ENCODE measurements at regions not wholly inside any gene's neighbourhood (a gene's known extent, or its start where the extent isn't known, plus 50 kb on each side); places are given as distances from the start of the nearest gene placed in this dataset.

GRCh38 chr6:120514544-120514943 is 819.7 kb downstream of the TBC1D32 start:
- Histone ChIP-seq H4K20me1 (ENCODE audit: control insufficient read depth, insufficient read depth, insufficient read length) (no peaks in the 10 kb centered on the region), H3K14ac (ENCODE audit: insufficient read depth, low read length) (no peak overlapping the region), H4K8ac (replicated peaks; ENCODE audit: insufficient read length, low read depth, low read length) (no peak overlapping the region), H3K4me1 (ENCODE audit: insufficient read depth, low read length) (no peaks in the 10 kb centered on the region), H2BK12ac (ENCODE audit: insufficient read length, low read depth, low read length) (no peak overlapping the region), H2BK120ac (ENCODE audit: low read depth, low read length, poor library complexity, severe bottlenecking) (no peak overlapping the region), H2AFZ (ENCODE audit: low read length) (no peak overlapping the region), H3K23ac (ENCODE audit: insufficient read length, low read depth, low read length) (no peak overlapping the region), H4K91ac (ENCODE audit: insufficient read length, low read depth, low read length) (no peak overlapping the region), H2BK20ac (ENCODE audit: low read depth, low read length, poor library complexity, severe bottlenecking) (no peak overlapping the region), H3K23me2 (ENCODE audit: insufficient read length, low read depth, low read length, poor library complexity, severe bottlenecking) (no peaks in the 10 kb centered on the region), H3K56ac (ENCODE audit: insufficient read length, low read depth, low read length) (no peak overlapping the region), H3K9ac (ENCODE audit: extremely low read depth, insufficient read length, low read length) (no peak overlapping the region), H2BK15ac (ENCODE audit: low read depth, low read length) (no peak overlapping the region), H3K27ac (ENCODE audit: insufficient read length, low read depth, low read length) (no peak overlapping the region), H2BK5ac (ENCODE audit: insufficient read length, low read length) (no peak overlapping the region), H2AK5ac (ENCODE audit: insufficient read length, low read length) (no peak overlapping the region), H3K79me1 (ENCODE audit: insufficient read depth, low read depth, low read length, poor library complexity, severe bottlenecking) (no peaks in the 10 kb centered on the region), H3K18ac (ENCODE audit: insufficient read length, low read depth, low read length) (no peak overlapping the region), H3K4ac (ENCODE audit: low read depth, low read length) (no peak overlapping the region), H3K4me2 (ENCODE audit: insufficient read depth, insufficient read length, low read length) (no peak overlapping the region), H3K79me2 (ENCODE audit: insufficient read depth, low read length) (no peaks in the 10 kb centered on the region), H3T11ph (ENCODE audit: low read length) (no peak overlapping the region), H3K27me3 (ENCODE audit: insufficient read depth, low read length) (no peaks in the 10 kb centered on the region), H4K5ac (ENCODE audit: insufficient read length, low read depth, low read length) (no peak overlapping the region), H3K9me3 (ENCODE audit: control insufficient read depth, low read depth, low read length) (no peaks in the 10 kb centered on the region)
- no peak for DNase-seq
- Mint-ChIP-seq H3K4me3 (no peak overlapping the region), H3K27me3 (ENCODE audit: low read depth) (no peaks in the 10 kb centered on the region), H3K9me3 (peaks cover 3% of the 10 kb centered on the region in 2 experiments; a peak in 3 of 5 replicates), H3K36me3 (ENCODE audit: insufficient read depth in 1 of 3, low read depth in 3 of 3) (no peaks in the 10 kb centered on the region; a peak in 2 of 7 replicates), H3K4me1 (no peaks in the 10 kb centered on the region), H3K27ac (no peak overlapping the region)
- no CpG with 5 or more reads among the region's 1 CpG for WGBS (ENCODE audit: extremely low coverage, insufficient read length, low lambda C conversion rate)
- TF ChIP-seq CTCF (conservative IDR thresholded peaks at IDR 0.05): no peak

Data from H9 (cell line).